HEK293 (cell line): ENCODE measurements at regions not wholly inside any gene's neighbourhood (a gene's known extent, or its start where the extent isn't known, plus 50 kb on each side); places are given as distances from the start of the nearest gene placed in this dataset.

Experiments
- CTCF ChIA-PET: fragments of 350-600 bp; formaldehyde crosslinking; extraction: SDS; loops from one replicate; lab custom pipeline; 2021; ENCODE audit warnings: antibody characterized with exemption; lab: Yijun Ruan, JAX
- POLR2A ChIA-PET: fragments of 300-600 bp; formaldehyde crosslinking; extraction: SDS; loops from one replicate; lab custom pipeline; 2020; ENCODE audit warnings: antibody characterized with exemption, inconsistent platforms; lab: Yijun Ruan, JAX
- H3K27ac ChIP-seq: fragments of 200-500 bp; sonication (Bioruptor generic); 2 replicates; pipeline ENCODE4 v1.5.1; 2014; ENCODE audit warnings: low read depth, low read length, control low read depth, inconsistent platforms; ENCODE audit errors: extremely low read depth
- H3K36me3 ChIP-seq, 2 experiments: fragments of 200-500 bp in 1 of 2; sonication (Bioruptor generic) in 1 of 2; 1 replicate in 1 of 2; 2 replicates in 1 of 2; pipeline ENCODE4 v1.5.1; 2014 to 2017; ENCODE audit warnings: inconsistent platforms in 2 of 2, low read length in 2 of 2; ENCODE audit not compliant: control insufficient read depth in 2 of 2, insufficient read depth in 1 of 2
- H3K4me1 ChIP-seq: fragments of 200-500 bp; sonication (Bioruptor generic); 2 replicates; pipeline ENCODE4 v1.5.1; 2014; ENCODE audit warnings: mild to moderate bottlenecking, low read length, inconsistent platforms; ENCODE audit not compliant: control insufficient read depth, insufficient read depth
- H3K4me3 ChIP-seq: 2 replicates; pipeline ENCODE4 v1.5.1; 2011; ENCODE audit warnings: low read depth, mild to moderate bottlenecking, control low read depth, low read length, moderate library complexity
- H3K9me3 ChIP-seq: fragments of 200-500 bp; sonication (Bioruptor generic); 2 replicates; pipeline ENCODE4 v1.5.1; 2014; ENCODE audit warnings: low read depth, low read length, inconsistent platforms; ENCODE audit not compliant: control insufficient read depth, insufficient read depth
- BCL11A ChIP-seq: fragments of 450-650 bp; formaldehyde crosslinking; IDR thresholded peaks from 2 replicates; pipeline ENCODE4 v1.5.1; 2016; ENCODE audit warnings: low read depth, missing biosample characterization, missing genetic modification characterization
- BCL6B ChIP-seq: fragments of 450-650 bp; formaldehyde crosslinking; IDR thresholded peaks from 2 replicates; pipeline ENCODE4 v1.5.1; 2017; ENCODE audit warnings: missing biosample characterization, missing genetic modification characterization
- IKZF3 ChIP-seq: fragments of 450-650 bp; IDR thresholded peaks from 2 replicates; pipeline ENCODE4 v1.5.0; 2018; ENCODE audit warnings: missing biosample characterization, mild to moderate bottlenecking, missing genetic modification characterization, moderate library complexity
- KLF16 ChIP-seq: fragments of 450-650 bp; formaldehyde crosslinking; IDR thresholded peaks from 2 replicates; pipeline ENCODE4 v1.5.1; 2017; ENCODE audit warnings: missing biosample characterization, missing genetic modification characterization
- PRDM4 ChIP-seq: fragments of 450-650 bp; formaldehyde crosslinking; IDR thresholded peaks from 2 replicates; pipeline ENCODE4 v1.5.1; 2017; ENCODE audit warnings: missing biosample characterization, missing genetic modification characterization
- TSHZ1 ChIP-seq: fragments of 450-650 bp; formaldehyde crosslinking; IDR thresholded peaks from 2 replicates; pipeline ENCODE4 v1.5.1; 2016; ENCODE audit warnings: missing biosample characterization, missing genetic modification characterization, borderline replicate concordance
- ZBTB26 ChIP-seq: fragments of 450-650 bp; formaldehyde crosslinking; optimal IDR thresholded peaks from 2 replicates; pipeline ENCODE3; 2016; ENCODE audit warnings: missing biosample characterization, mild to moderate bottlenecking, missing genetic modification characterization
- ZBTB8A ChIP-seq: fragments of 450-650 bp; formaldehyde crosslinking; IDR thresholded peaks from 2 replicates; pipeline ENCODE4 v1.5.1; 2016; ENCODE audit warnings: missing biosample characterization, missing genetic modification characterization
- ZNF112 ChIP-seq: fragments of 450-650 bp; formaldehyde crosslinking; IDR thresholded peaks from 2 replicates; pipeline ENCODE4 v1.5.0; 2017; ENCODE audit warnings: missing biosample characterization, missing genetic modification characterization
- ZNF132 ChIP-seq: fragments of 450-650 bp; formaldehyde crosslinking; IDR thresholded peaks from 2 replicates; pipeline ENCODE4 v1.5.1; 2017; ENCODE audit warnings: missing biosample characterization, missing genetic modification characterization, borderline replicate concordance
- ZNF2 ChIP-seq: fragments of 450-650 bp; formaldehyde crosslinking; IDR thresholded peaks from 2 replicates; pipeline ENCODE4 v1.5.1; 2016; ENCODE audit warnings: missing biosample characterization, missing genetic modification characterization
- ZNF335 ChIP-seq: fragments of 450-650 bp; formaldehyde crosslinking; conservative IDR thresholded peaks from 2 replicates; pipeline ENCODE4 v1.5.1; 2016; ENCODE audit warnings: missing biosample characterization, missing genetic modification characterization
- ZNF518A ChIP-seq: fragments of 450-650 bp; formaldehyde crosslinking; conservative IDR thresholded peaks from 2 replicates; pipeline ENCODE4 v1.5.1; 2016; ENCODE audit warnings: low read depth, missing biosample characterization, missing genetic modification characterization
- ZNF624 ChIP-seq: fragments of 450-650 bp; formaldehyde crosslinking; IDR thresholded peaks from 2 replicates; pipeline ENCODE4 v1.5.1; 2017; ENCODE audit warnings: missing biosample characterization, missing genetic modification characterization
- ZNF664 ChIP-seq: fragments of 450-650 bp; formaldehyde crosslinking; IDR thresholded peaks from 2 replicates; pipeline ENCODE4 v1.5.1; 2016; ENCODE audit warnings: missing biosample characterization, missing genetic modification characterization
- ZNF707 ChIP-seq: fragments of 450-650 bp; formaldehyde crosslinking; IDR thresholded peaks from 2 replicates; pipeline ENCODE4 v1.5.1; 2016; ENCODE audit warnings: missing biosample characterization, missing genetic modification characterization
- ZNF768 ChIP-seq: fragments of 450-650 bp; formaldehyde crosslinking; IDR thresholded peaks from 2 replicates; pipeline ENCODE4 v1.5.1; 2018; ENCODE audit warnings: missing biosample characterization, mild to moderate bottlenecking, missing genetic modification characterization
- ZNF791 ChIP-seq: fragments of 450-650 bp; formaldehyde crosslinking; IDR thresholded peaks from 2 replicates; pipeline ENCODE4 v1.5.1; 2016; ENCODE audit warnings: missing biosample characterization, missing genetic modification characterization
- ZNF843 ChIP-seq: fragments of 450-650 bp; formaldehyde crosslinking; IDR thresholded peaks from 2 replicates; pipeline ENCODE4 v1.5.1; 2016; ENCODE audit warnings: missing biosample characterization, missing genetic modification characterization
- ZSCAN30 ChIP-seq: fragments of 450-650 bp; IDR thresholded peaks from 2 replicates; pipeline ENCODE4 v1.5.1; 2018; ENCODE audit warnings: missing biosample characterization, mild to moderate bottlenecking, missing genetic modification characterization, moderate library complexity

- ChIA-PET POLR2A (no interaction called here), CTCF (no interaction called here)
Observed at GRCh38 chr12:3379079-3379478, 111.9 kb upstream of the PRMT8 start.

GRCh38 chr12:3380200-3381043, 110.6 kb upstream of the PRMT8 start:
- Histone ChIP-seq H3K27ac (no peak overlapping the region), H3K9me3 (no peaks in the 10 kb centered on the region), H3K4me3 (no peak overlapping the region), H3K36me3 (no peaks in the 10 kb centered on the region), H3K4me1 (no peaks in the 10 kb centered on the region)
- ChIA-PET POLR2A (no interaction called here), CTCF (no interaction called here)
- no peak for TF ChIP-seq ZNF791 (tag by site-specific recombination)
- TF ChIP-seq ZNF2, result no peak
- no peak for TF ChIP-seq BCL6B (tag by site-specific recombination)
- no peak for TF ChIP-seq ZNF132 (tag by site-specific recombination)
- no peak for TF ChIP-seq TSHZ1 (tag by site-specific recombination)
- TF ChIP-seq ZNF843 (tag by site-specific recombination), result no peak
- TF ChIP-seq ZNF112, result no peak
- TF ChIP-seq ZSCAN30 (tag by site-specific recombination), result no peak
- TF ChIP-seq ZNF624 (tag by site-specific recombination), result no peak
- no peak for TF ChIP-seq ZNF768 (tag by site-specific recombination)
- TF ChIP-seq ZBTB8A (tag by site-specific recombination), result no peak
- no peak for TF ChIP-seq ZNF518A (tag by site-specific recombination)
- no peak for TF ChIP-seq BCL11A (tag by site-specific recombination)
- TF ChIP-seq ZBTB26 (tag by site-specific recombination), result no peak

More at GRCh38 chr12:3379079-3379478, 111.9 kb upstream of the PRMT8 start:
- Histone ChIP-seq H3K36me3 (no peaks in the 10 kb centered on the region), H3K9me3 (no peaks in the 10 kb centered on the region), H3K4me1 (no peaks in the 10 kb centered on the region), H3K4me3 (no peak overlapping the region), H3K27ac (no peak overlapping the region)
- TF ChIP-seq IKZF3 (tag by site-specific recombination), result no peak
- TF ChIP-seq ZNF664 (tag by site-specific recombination), result no peak
- no peak for TF ChIP-seq ZNF335 (tag by site-specific recombination)
- TF ChIP-seq KLF16 (tag by site-specific recombination), result no peak
- no peak for TF ChIP-seq ZNF112
- TF ChIP-seq PRDM4 (tag by site-specific recombination), result no peak
- no peak for TF ChIP-seq BCL11A (tag by site-specific recombination)
- no peak for TF ChIP-seq ZNF707
